SK-N-SH treated with all-trans-retinoic acid at 6 μM for 48 hours (cell line): ENCODE measurements at regions not wholly inside any gene's neighbourhood (a gene's known extent, or its start where the extent isn't known, plus 50 kb on each side); places are given as distances from the start of the nearest gene placed in this dataset.

Source experiments
- ATAC-seq: fragments of 200-7000 bp; cut with Tn5 transposase; 3 replicates; pipeline ENCODE4 v1.9.1; 2020; ENCODE audit warnings: mild to moderate bottlenecking, moderate library complexity
- CSDC2 ChIP-seq: fragments of 250-450 bp; sonication (Bioruptor Pico); IDR thresholded peaks from 2 replicates; pipeline ENCODE4 v1.5.0; 2020; ENCODE audit warnings: mild to moderate bottlenecking, moderate library complexity
- CSRNP3 ChIP-seq: fragments of 250-450 bp; sonication (Bioruptor Pico); IDR thresholded peaks from 2 replicates; pipeline ENCODE4 v1.5.1; 2021; ENCODE audit warnings: mild to moderate bottlenecking, moderate library complexity
- ESRRG ChIP-seq: fragments of 250-450 bp; sonication (Bioruptor Pico); IDR thresholded peaks from 2 replicates; pipeline ENCODE4 v1.6.1; 2021; ENCODE audit warnings: mild to moderate bottlenecking
- GLIS3 ChIP-seq: fragments of 250-450 bp; sonication (Bioruptor Pico); IDR thresholded peaks from 2 replicates; pipeline ENCODE4 v1.5.0; 2020; ENCODE audit warnings: mild to moderate bottlenecking, moderate library complexity
- ISL1 ChIP-seq: fragments of 250-450 bp; sonication (Bioruptor Pico); IDR thresholded peaks from 2 replicates; pipeline ENCODE4 v2.1.2; 2022; ENCODE audit warnings: mild to moderate bottlenecking, moderate library complexity
- OSR1 ChIP-seq: fragments of 250-450 bp; sonication (Bioruptor Pico); IDR thresholded peaks from 2 replicates; pipeline ENCODE4 v1.8.0; 2022; ENCODE audit warnings: moderate library complexity, mild to moderate bottlenecking, inconsistent platforms
- PATZ1 ChIP-seq: fragments of 250-450 bp; sonication (Bioruptor Pico); IDR thresholded peaks from 2 replicates; pipeline ENCODE4 v1.8.0; 2020; ENCODE audit warnings: mild to moderate bottlenecking, moderate library complexity, borderline replicate concordance
- PPARA ChIP-seq: fragments of 250-450 bp; sonication (Bioruptor Pico); IDR thresholded peaks from 2 replicates; pipeline ENCODE4 v1.5.0; 2020; ENCODE audit warnings: mild to moderate bottlenecking, borderline replicate concordance
- RARB ChIP-seq: fragments of 250-450 bp; sonication (Bioruptor Pico); IDR thresholded peaks from 2 replicates; pipeline ENCODE4 v1.8.0; 2021; ENCODE audit warnings: mild to moderate bottlenecking, moderate library complexity
- SNAI2 ChIP-seq: fragments of 250-450 bp; sonication (Bioruptor Pico); IDR thresholded peaks from 2 replicates; pipeline ENCODE4 v1.5.0; 2020; ENCODE audit warnings: mild to moderate bottlenecking, moderate library complexity
- TCF4 ChIP-seq: fragments of 250-450 bp; sonication (Bioruptor Pico); IDR thresholded peaks from 2 replicates; pipeline ENCODE4 v1.8.0; 2021; ENCODE audit warnings: mild to moderate bottlenecking, moderate library complexity, borderline replicate concordance
- TOX ChIP-seq: fragments of 250-450 bp; sonication (Bioruptor Pico); IDR thresholded peaks from 2 replicates; pipeline ENCODE4 v1.8.0; 2021; ENCODE audit warnings: mild to moderate bottlenecking, moderate library complexity, borderline replicate concordance
- ZC3H10 ChIP-seq: fragments of 250-450 bp; sonication (Bioruptor Pico); IDR thresholded peaks from 2 replicates; pipeline ENCODE4 v1.5.1; 2021; ENCODE audit warnings: mild to moderate bottlenecking, moderate library complexity
- ZFP30 ChIP-seq: fragments of 450-650 bp; formaldehyde crosslinking; IDR thresholded peaks from 2 replicates; pipeline ENCODE4 v1.5.0; 2022; ENCODE audit warnings: mild to moderate bottlenecking, moderate library complexity
- ZNF565 ChIP-seq: fragments of 450-650 bp; formaldehyde crosslinking; conservative IDR thresholded peaks from 2 replicates; pipeline ENCODE4 v1.5.0; 2020; ENCODE audit warnings: low read depth, mild to moderate bottlenecking, moderate library complexity
- ZNF70 ChIP-seq: fragments of 450-650 bp; formaldehyde crosslinking; IDR thresholded peaks from 2 replicates; pipeline ENCODE4 v1.5.0; 2020; ENCODE audit warnings: mild to moderate bottlenecking, moderate library complexity
- ZNF8 ChIP-seq: fragments of 450-650 bp; formaldehyde crosslinking; IDR thresholded peaks from 2 replicates; pipeline ENCODE4 v1.5.0; 2020; ENCODE audit warnings: mild to moderate bottlenecking, moderate library complexity
- TF ChIP-seq, protein P1 (sequence below): fragments of 250-450 bp; sonication (Bioruptor Pico); IDR thresholded peaks from 2 replicates; pipeline ENCODE4 v1.8.0; 2021; ENCODE audit warnings: low read depth, mild to moderate bottlenecking, moderate library complexity, borderline replicate concordance
- TF ChIP-seq, protein P2 (sequence below): fragments of 250-450 bp; sonication (Bioruptor Pico); IDR thresholded peaks from 2 replicates; pipeline ENCODE4 v1.5.0; 2020; ENCODE audit warnings: mild to moderate bottlenecking, moderate library complexity

DNA sequence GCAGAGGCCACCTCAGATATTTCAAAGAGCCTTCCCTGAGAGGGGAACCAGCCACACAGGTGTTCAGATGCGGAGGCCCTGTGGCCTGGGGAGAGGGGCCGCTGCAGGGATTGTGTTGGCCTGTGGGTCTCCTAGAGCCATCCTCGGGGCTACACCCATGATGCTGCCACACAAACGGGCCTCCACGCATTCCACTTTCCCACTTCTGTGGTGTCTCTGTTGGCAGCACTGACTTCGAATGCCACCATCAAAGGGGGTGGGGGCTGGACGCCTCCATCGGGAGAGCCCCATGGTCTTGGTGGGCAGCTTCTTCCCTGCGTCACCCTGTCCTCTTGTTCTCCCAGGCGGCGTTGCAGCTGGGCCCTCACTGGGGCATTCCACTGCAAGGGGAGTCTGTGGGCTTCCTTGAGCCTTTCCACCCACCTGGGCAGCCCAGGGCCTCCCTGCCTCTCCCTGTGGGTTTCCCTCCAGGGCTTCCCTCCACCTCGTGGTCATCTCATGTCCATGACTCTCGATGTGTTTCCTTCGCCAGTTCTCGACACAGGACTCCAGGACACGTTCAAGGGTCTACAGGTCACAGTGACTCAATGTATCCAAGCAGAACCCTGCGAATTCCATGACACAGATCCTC, 145.5 kb downstream of the ERMARD start:
- TF ChIP-seq RARB (CRISPR knock-in tag): no peak
- TF ChIP-seq GLIS3 (CRISPR knock-in tag): no peak
- no peak for TF ChIP-seq CSDC2 (CRISPR knock-in tag)
- no peak for TF ChIP-seq ISL1
- no peak for TF ChIP-seq CSRNP3
- no peak for TF ChIP-seq OSR1
- no peak for TF ChIP-seq SNAI2 (CRISPR knock-in tag)
- no peak for TF ChIP-seq ESRRG (CRISPR knock-in tag)
- no peak for TF ChIP-seq ZNF565 (CRISPR knock-in tag)
- TF ChIP-seq, protein P1, sequence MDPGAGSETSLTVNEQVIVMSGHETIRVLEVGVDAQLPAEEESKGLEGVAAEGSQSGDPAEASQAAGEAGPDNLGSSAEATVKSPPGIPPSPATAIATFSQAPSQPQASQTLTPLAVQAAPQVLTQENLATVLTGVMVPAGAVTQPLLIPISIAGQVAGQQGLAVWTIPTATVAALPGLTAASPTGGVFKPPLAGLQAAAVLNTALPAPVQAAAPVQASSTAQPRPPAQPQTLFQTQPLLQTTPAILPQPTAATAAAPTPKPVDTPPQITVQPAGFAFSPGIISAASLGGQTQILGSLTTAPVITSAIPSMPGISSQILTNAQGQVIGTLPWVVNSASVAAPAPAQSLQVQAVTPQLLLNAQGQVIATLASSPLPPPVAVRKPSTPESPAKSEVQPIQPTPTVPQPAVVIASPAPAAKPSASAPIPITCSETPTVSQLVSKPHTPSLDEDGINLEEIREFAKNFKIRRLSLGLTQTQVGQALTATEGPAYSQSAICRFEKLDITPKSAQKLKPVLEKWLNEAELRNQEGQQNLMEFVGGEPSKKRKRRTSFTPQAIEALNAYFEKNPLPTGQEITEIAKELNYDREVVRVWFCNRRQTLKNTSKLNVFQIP: no peak
- TF ChIP-seq TCF4: no peak
- TF ChIP-seq ZFP30 (CRISPR knock-in tag): no peak
- no peak for TF ChIP-seq ZNF8
- no peak for TF ChIP-seq PPARA
- no peak for TF ChIP-seq ZC3H10 (CRISPR knock-in tag)
- no peak for TF ChIP-seq ZNF70 (CRISPR knock-in tag)
- TF ChIP-seq TOX: no peak
- TF ChIP-seq PATZ1 (CRISPR knock-in tag): no peak

DNA sequence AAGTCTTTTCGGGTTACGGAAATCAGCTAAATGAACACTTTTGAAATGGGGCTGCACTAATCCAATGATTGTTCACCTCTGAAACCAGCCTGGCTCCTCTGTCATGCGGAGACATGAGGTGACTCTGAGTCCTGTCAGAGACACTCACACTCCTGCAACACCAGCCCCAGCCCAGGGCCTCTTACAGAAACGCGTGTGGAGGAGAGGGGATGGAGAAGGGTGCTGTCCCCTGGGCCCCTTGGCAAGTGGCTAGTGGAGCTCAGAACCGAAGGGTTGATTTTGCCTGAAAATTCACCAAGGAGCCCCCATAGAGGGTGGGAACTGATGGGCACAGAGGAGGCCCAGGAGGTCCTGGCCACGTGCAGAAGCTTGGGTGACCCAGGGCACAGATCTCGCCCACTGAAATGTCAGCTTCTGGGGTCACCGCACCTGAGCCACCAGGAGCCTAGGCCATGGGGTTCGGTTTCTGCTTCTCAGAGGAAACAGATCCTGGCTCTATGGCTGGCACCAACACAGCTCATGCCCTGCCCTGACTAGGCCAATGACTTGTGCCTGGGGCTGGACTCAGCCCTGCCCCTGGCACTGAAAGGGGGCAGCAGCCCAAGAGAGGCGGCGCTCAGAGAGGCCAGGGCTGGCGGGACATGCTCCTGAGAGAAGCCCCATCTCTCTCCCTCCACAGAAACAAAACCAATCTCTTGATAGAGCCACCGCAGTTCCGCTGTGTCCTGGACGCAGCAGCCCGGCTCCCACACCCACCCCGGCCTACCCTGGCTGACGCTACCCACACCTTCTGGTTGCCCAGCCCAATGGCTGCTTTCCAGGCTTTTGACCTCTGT, 144.7 kb downstream of the ERMARD start:
- ATAC-seq: no peak
- no peak for TF ChIP-seq PPARA
- TF ChIP-seq ZNF8: no peak
- no peak for TF ChIP-seq ZC3H10 (CRISPR knock-in tag)
- no peak for TF ChIP-seq ZNF70 (CRISPR knock-in tag)
- TF ChIP-seq ISL1: no peak
- no peak for TF ChIP-seq ZNF565 (CRISPR knock-in tag)

More for the DNA sequence above, 145.5 kb downstream of the ERMARD start:
- no peak for ATAC-seq

DNA sequence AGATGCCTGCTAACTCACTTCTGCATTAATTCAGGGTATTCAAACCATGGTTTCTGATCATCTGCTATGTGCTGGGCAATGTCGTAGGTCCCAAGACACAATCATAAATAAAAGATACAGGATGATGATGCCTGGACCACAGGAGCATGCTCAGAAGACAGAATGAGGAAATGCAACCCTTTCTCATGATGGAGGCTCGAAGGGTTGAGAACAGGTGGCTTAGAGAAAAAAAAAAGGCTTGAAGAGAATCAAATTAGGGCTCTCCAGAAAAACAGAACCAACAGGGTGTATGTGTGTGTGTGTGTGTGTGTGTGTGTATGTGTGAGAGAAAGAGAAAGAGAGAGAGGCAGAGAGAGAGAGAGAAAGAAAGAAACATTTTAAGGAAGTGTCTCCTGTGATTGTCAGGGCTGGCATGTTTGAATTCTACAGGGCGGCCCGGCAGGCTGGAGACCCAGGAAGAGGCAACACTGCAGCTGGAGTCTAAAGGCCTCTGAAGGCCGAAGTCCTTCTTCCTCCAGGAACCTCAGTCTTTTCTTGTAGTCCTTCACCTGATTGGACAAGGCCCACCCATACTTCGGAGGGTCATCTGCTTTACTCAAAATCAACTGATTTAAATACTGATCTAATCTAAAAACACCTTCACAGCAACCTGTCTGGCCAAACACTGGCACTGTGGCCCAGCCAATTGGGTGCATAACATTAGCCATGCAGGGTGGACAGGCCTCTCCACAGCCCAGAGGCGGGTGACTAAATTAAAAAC, 143.8 kb downstream of the ERMARD start:
- TF ChIP-seq ESRRG (CRISPR knock-in tag) (no peak), PATZ1 (CRISPR knock-in tag) (no peak), TCF4 (no peak), OSR1 (no peak)
- TF ChIP-seq, protein P1: no peak
- TF ChIP-seq, protein P2, sequence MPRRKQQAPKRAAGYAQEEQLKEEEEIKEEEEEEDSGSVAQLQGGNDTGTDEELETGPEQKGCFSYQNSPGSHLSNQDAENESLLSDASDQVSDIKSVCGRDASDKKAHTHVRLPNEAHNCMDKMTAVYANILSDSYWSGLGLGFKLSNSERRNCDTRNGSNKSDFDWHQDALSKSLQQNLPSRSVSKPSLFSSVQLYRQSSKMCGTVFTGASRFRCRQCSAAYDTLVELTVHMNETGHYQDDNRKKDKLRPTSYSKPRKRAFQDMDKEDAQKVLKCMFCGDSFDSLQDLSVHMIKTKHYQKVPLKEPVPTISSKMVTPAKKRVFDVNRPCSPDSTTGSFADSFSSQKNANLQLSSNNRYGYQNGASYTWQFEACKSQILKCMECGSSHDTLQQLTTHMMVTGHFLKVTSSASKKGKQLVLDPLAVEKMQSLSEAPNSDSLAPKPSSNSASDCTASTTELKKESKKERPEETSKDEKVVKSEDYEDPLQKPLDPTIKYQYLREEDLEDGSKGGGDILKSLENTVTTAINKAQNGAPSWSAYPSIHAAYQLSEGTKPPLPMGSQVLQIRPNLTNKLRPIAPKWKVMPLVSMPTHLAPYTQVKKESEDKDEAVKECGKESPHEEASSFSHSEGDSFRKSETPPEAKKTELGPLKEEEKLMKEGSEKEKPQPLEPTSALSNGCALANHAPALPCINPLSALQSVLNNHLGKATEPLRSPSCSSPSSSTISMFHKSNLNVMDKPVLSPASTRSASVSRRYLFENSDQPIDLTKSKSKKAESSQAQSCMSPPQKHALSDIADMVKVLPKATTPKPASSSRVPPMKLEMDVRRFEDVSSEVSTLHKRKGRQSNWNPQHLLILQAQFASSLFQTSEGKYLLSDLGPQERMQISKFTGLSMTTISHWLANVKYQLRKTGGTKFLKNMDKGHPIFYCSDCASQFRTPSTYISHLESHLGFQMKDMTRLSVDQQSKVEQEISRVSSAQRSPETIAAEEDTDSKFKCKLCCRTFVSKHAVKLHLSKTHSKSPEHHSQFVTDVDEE (CRISPR knock-in tag): no peak
- no peak for ATAC-seq
